Ovary (tissue), 7 donors: ENCODE measurements at regions not wholly inside any gene's neighbourhood (a gene's known extent, or its start where the extent isn't known, plus 50 kb on each side); places are given as distances from the start of the nearest gene placed in this dataset.

Source experiments
- DNase-seq, 5 donors: peaks; one replicate each; pipeline ENCODE4 v3.0.0-alpha.2; 2019 to 2020
- H3K27ac ChIP-seq, 2 donors: fragments of 200-600 bp; one replicate each; pipeline versions ENCODE4 v1.5.1 to v1.8.0; 2019 to 2022
- H3K27me3 ChIP-seq: fragments of 200-600 bp; one replicate; pipeline ENCODE4 v1.8.0; 2022
- H3K36me3 ChIP-seq: fragments of 200-600 bp; sonication (generic); one replicate; pipeline ENCODE4 v1.5.1; 2019
- H3K4me1 ChIP-seq: one replicate; pipeline ENCODE4 v1.8.1; 2013; ENCODE audit warnings: mild to moderate bottlenecking, moderate library complexity; ENCODE audit not compliant: insufficient read depth
- H3K4me3 ChIP-seq: fragments of 200-600 bp; sonication (generic); one replicate; pipeline ENCODE4 v1.5.1; 2017
- H3K9me3 ChIP-seq, 2 donors: fragments of 200-600 bp in 1 of 2; sonication (generic) in 1 of 2; one replicate each; pipeline versions ENCODE4 v1.5.1 to v1.8.1; 2013 to 2019; ENCODE audit warnings: mild to moderate bottlenecking in 1 of 2, moderate library complexity in 1 of 2
- EP300 ChIP-seq: sonication (generic); formaldehyde crosslinking; IDR thresholded peaks from one replicate; pipeline ENCODE4 v1.6.1; 2017; ENCODE audit warnings: antibody characterized with exemption
- POLR2A ChIP-seq: fragments of 450-650 bp; IDR thresholded peaks from one replicate; pipeline ENCODE4 v1.6.1; 2017; ENCODE audit warnings: antibody characterized with exemption, mild to moderate bottlenecking, moderate library complexity
- WGBS, 3 donors: extraction: QIAGEN DNeasy Blood & Tissue Kit in 1 of 3; methylation state at CpG; one replicate each; pipeline versions ENCODE4 v1.1.5 to v1.1.7; 2013 to 2017; 5-methylcytosine and 5-hydroxymethylcytosine counted together
- intact Hi-C, 4 donors: fragments of 100-400 bp; cut with DNase I; formaldehyde crosslinking; loops; one replicate each; pipeline versions ENCODE4 v1.11.0 to v1.15.1; 2022 to 2023
- TF ChIP-seq, protein P1 (sequence below), 3 donors: fragments of 450-650 bp in 2 of 3; fragments of 200-600 bp in 1 of 3; IDR thresholded peaks; one replicate each; pipeline versions ENCODE4 v1.5.1 to v1.8.0; 2016 to 2022; ENCODE audit warnings: antibody characterized with exemption in 3 of 3, mild to moderate bottlenecking in 1 of 3
- donor health status: DM: no; HTN: no; CAD: no; lungs with moderate emphysema.
- donor health status: DM: no; HTN: no; CAD: no.
- donor health status: Bipolar disorder and iron deficiency.
- donor health status: DM: no; HTN: no; CAD: no.
- donor health status: DM: yes; HTN: yes; CAD: no.

GRCh38 chrX:45823536-45823935 is 622.9 kb upstream of the DIPK2B start:
- Histone ChIP-seq H3K9me3 (no peaks in the 10 kb centered on the region), H3K27ac (no peak overlapping the region), H3K27me3 (no peaks in the 10 kb centered on the region), H3K36me3 (no peaks in the 10 kb centered on the region), H3K4me3 (no peak overlapping the region), H3K4me1 (peaks cover 2% of the 10 kb centered on the region)
- intact Hi-C loops = no loop called here
- 80 to 92% (median 82%) methylated on average over 1 of the region's 1 CpG for WGBS, 3 donors
- TF ChIP-seq EP300 (no peak), POLR2A (no peak)
- TF ChIP-seq, protein P1, sequence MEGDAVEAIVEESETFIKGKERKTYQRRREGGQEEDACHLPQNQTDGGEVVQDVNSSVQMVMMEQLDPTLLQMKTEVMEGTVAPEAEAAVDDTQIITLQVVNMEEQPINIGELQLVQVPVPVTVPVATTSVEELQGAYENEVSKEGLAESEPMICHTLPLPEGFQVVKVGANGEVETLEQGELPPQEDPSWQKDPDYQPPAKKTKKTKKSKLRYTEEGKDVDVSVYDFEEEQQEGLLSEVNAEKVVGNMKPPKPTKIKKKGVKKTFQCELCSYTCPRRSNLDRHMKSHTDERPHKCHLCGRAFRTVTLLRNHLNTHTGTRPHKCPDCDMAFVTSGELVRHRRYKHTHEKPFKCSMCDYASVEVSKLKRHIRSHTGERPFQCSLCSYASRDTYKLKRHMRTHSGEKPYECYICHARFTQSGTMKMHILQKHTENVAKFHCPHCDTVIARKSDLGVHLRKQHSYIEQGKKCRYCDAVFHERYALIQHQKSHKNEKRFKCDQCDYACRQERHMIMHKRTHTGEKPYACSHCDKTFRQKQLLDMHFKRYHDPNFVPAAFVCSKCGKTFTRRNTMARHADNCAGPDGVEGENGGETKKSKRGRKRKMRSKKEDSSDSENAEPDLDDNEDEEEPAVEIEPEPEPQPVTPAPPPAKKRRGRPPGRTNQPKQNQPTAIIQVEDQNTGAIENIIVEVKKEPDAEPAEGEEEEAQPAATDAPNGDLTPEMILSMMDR (IDR thresholded peaks at IDR 0.05) = no peak
- DNase-seq = no peak

DNA sequence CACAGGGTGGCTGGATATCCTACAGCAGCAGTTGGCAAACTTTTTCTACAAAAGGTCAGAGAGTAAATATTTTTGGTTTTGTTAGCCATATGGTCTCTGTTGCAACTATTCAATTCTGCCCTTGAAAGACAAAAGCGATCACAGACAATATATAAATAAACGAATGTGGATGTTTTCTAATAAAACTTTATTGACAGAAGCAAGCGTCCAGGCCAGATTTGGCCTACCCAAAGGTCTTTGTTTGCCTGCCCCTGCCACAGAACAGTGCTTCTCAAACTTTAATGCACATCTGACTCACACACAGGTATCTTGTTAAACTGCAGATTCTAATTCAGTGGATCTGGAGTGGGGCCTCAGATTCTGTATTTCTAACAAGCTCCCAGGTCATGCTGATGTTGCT is 621.4 kb upstream of the DIPK2B start:
- Histone ChIP-seq H3K36me3 (no peaks in the 10 kb centered on the region), H3K27ac (no peak overlapping the region), H3K9me3 (no peaks in the 10 kb centered on the region), H3K4me1 (peaks cover 2% of the 10 kb centered on the region), H3K4me3 (no peak overlapping the region), H3K27me3 (no peaks in the 10 kb centered on the region)
- intact Hi-C loops = no loop called here
- no peak for DNase-seq
- no peak for TF ChIP-seq EP300
- TF ChIP-seq, protein P1 (IDR thresholded peaks at IDR 0.05) = no peak
- TF ChIP-seq POLR2A = no peak
- WGBS, 3 donors = 66 to 83% (median 68%) methylated on average over 3 of the region's 3 CpGs

DNA sequence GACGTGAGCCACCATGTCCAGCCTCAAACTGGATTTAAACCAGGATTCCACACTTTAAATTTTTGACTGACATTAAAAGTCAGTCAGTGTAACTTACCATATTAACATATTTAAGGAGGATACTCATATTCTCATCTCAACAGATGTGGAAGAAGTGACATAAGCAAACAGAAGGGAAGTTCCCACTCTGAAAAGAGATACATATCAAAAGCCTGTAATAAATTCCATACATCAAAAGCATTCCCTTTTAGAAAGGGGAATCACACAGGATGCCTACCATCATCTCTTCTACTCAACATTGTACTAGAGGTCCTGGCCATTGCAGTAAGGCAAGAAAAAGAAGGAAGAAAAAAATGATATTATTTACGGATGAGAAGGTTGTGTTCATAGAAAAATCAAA is 618.2 kb upstream of the DIPK2B start:
- no peaks in the 10 kb centered on the region for H3K36me3 ChIP-seq
- WGBS, 3 donors = 80 to 82% (median 81%) methylated on average over 2 of the region's 2 CpGs
- intact Hi-C loops = no loop called here
- H3K27ac ChIP-seq = no peak overlapping the region
- H3K4me3 ChIP-seq = no peak overlapping the region
- no peaks in the 10 kb centered on the region for H3K4me1 ChIP-seq
- DNase-seq = no peak
- H3K27me3 ChIP-seq = no peaks in the 10 kb centered on the region
- H3K9me3 ChIP-seq = no peaks in the 10 kb centered on the region
- TF ChIP-seq EP300 = no peak
- no peak for TF ChIP-seq POLR2A
- TF ChIP-seq, protein P1 (IDR thresholded peaks at IDR 0.05) = no peak

DNA sequence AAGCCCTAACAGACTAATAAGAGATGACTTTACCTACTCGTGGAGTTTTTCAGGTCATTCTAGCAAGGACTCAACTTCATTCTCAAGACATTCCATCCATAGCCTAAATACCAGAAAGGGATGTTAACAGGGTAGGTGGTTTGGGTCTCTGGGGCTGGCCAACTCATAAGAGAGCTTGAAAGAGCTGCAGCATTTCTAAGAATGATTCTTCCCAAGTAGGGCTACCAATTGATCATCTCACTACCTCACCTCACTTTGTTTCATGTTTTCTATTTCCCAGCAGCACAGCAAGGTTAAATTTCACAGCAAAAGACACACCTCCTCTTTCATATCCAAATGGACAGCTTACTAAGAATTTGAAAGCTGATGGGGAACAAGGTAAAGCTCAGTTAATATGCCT is 614.8 kb upstream of the DIPK2B start:
- no peaks in the 10 kb centered on the region for H3K36me3 ChIP-seq
- no peaks in the 10 kb centered on the region for H3K4me1 ChIP-seq
- H3K4me3 ChIP-seq = no peak overlapping the region
- TF ChIP-seq EP300 = no peak
- TF ChIP-seq, protein P1 (IDR thresholded peaks at IDR 0.05) = no peak
- no peak for TF ChIP-seq POLR2A
- no peaks in the 10 kb centered on the region for H3K9me3 ChIP-seq
- 43 to 50% (median 47%) methylated on average over 1 of the region's 1 CpG for WGBS, 3 donors
- no peaks in the 10 kb centered on the region for H3K27me3 ChIP-seq
- intact Hi-C loops = no loop called here
- DNase-seq = no peak
- no peak overlapping the region for H3K27ac ChIP-seq

- 63 to 73% (median 63%) methylated on average over 6 of the region's 6 CpGs for WGBS, 3 donors
- TF ChIP-seq EP300 (no peak), POLR2A (no peak)
- TF ChIP-seq, protein P1 (IDR thresholded peaks at IDR 0.05) = no peak
Measured at GRCh38 chrX:45811326-45811725, 610.6 kb upstream of the DIPK2B start.

More at GRCh38 chrX:45811326-45811725, 610.6 kb upstream of the DIPK2B start:
- H3K4me3 ChIP-seq = no peak overlapping the region
- no peaks in the 10 kb centered on the region for H3K9me3 ChIP-seq
- DNase-seq = no peak
- H3K36me3 ChIP-seq = no peaks in the 10 kb centered on the region
- no peak overlapping the region for H3K27ac ChIP-seq
- H3K4me1 ChIP-seq = peaks cover 5% of the 10 kb centered on the region
- no peaks in the 10 kb centered on the region for H3K27me3 ChIP-seq
- intact Hi-C loops = no loop called here
